Large intestine (tissue), 3 donors: ENCODE measurements at regions not wholly inside any gene's neighbourhood (a gene's known extent, or its start where the extent isn't known, plus 50 kb on each side); places are given as distances from the start of the nearest gene placed in this dataset.
"Not testable (repeated sequence)": the region's sequence is repeated elsewhere in the genome, so short reads cannot be mapped to it uniquely, and the experiment has no call there.

Experiments
- DNase-seq, 2 donors: peaks; one replicate each; pipeline versions ENCODE4 v3.0.0 to v3.0.0-alpha.2; 2013
- H3K27ac ChIP-seq: one replicate; pipeline ENCODE4 v1.5.1; 2013; ENCODE audit warnings: low read length
- H3K27me3 ChIP-seq: 2 replicates; pipeline ENCODE4 v1.6.1; 2013; ENCODE audit warnings: low read length; ENCODE audit not compliant: control insufficient read depth, insufficient read depth
- H3K36me3 ChIP-seq: 2 replicates; pipeline ENCODE4 v1.6.1; 2013; ENCODE audit warnings: low read length; ENCODE audit not compliant: control insufficient read depth, insufficient read depth
- H3K4me1 ChIP-seq: one replicate; pipeline ENCODE4 v1.6.1; 2013; ENCODE audit warnings: low read length; ENCODE audit not compliant: control insufficient read depth, insufficient read depth
- H3K4me3 ChIP-seq: one replicate; pipeline ENCODE4 v1.5.1; 2013; ENCODE audit warnings: low read length
- H3K9me3 ChIP-seq: one replicate; pipeline ENCODE4 v1.6.1; 2013; ENCODE audit warnings: mild to moderate bottlenecking, low read depth, low read length, moderate library complexity; ENCODE audit not compliant: control insufficient read depth
- WGBS: methylation state at CpG from one replicate; pipeline ENCODE4 v1.1.5; 2013; ENCODE audit warnings: low lambda C conversion rate; ENCODE audit not compliant: insufficient coverage; 5-methylcytosine and 5-hydroxymethylcytosine counted together

DNA sequence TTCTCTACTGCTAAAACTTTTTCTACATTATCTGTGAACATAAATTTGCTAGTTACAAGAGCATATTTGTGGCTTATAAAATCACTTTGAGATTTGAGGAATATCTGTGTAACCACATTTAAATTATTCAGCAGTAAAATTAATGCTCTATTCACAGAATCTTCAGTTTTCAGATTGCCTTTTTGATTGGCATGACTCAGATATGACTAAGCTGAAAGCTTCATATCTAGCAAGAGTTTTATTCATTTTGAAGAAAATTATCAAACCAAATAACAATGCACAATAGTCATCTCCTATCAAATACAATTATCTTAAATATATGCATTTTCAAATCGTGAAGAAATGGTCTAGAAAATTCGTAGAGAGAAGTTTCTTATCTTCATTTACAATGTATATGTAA, 1498.2 kb upstream of the B3GALT2 start:
- DNase-seq, result no peak
- H3K4me1 ChIP-seq, result no peaks in the 10 kb centered on the region
- H3K27ac ChIP-seq, result no peak overlapping the region
- WGBS, result 40% methylated on average over 1 of the region's 2 CpGs
- no peak overlapping the region for H3K4me3 ChIP-seq
- H3K36me3 ChIP-seq, result no peaks in the 10 kb centered on the region
- H3K27me3 ChIP-seq, result no peaks in the 10 kb centered on the region
- no peaks in the 10 kb centered on the region for H3K9me3 ChIP-seq

DNA sequence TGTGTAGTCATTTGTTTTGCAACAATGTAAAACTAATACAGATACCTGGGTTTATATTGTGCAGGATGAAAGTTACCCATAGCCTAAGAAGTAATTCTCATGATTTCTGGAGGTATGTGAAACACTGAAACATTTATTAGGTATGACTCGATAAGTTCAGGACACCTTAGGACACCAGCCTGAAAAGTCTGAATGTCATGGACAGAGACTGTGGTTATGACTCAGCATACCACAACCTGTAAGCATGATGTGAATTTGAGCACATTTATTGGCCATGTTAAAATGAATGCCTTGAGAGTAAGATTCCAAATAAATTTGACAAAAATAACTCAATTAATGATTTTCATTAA, 1471.7 kb upstream of the B3GALT2 start:
- H3K36me3 ChIP-seq, result no peaks in the 10 kb centered on the region
- H3K9me3 ChIP-seq, result no peaks in the 10 kb centered on the region
- no peak overlapping the region for H3K27ac ChIP-seq
- no peaks in the 10 kb centered on the region for H3K27me3 ChIP-seq
- no peak overlapping the region for H3K4me3 ChIP-seq
- DNase-seq, result no peak
- WGBS, result no CpG with 5 or more reads among the region's 1 CpG
- H3K4me1 ChIP-seq, result no peaks in the 10 kb centered on the region

GRCh38 chr1:194654956-194655355, 1468.5 kb upstream of the B3GALT2 start:
- Histone ChIP-seq H3K36me3 (no peaks in the 10 kb centered on the region), H3K4me1 (no peaks in the 10 kb centered on the region), H3K27ac (no peak overlapping the region), H3K27me3 (no peaks in the 10 kb centered on the region), H3K4me3 (no peak overlapping the region), H3K9me3 (no peaks in the 10 kb centered on the region)
- 100% methylated on average over 1 of the region's 1 CpG for WGBS
- no peak for DNase-seq

DNA sequence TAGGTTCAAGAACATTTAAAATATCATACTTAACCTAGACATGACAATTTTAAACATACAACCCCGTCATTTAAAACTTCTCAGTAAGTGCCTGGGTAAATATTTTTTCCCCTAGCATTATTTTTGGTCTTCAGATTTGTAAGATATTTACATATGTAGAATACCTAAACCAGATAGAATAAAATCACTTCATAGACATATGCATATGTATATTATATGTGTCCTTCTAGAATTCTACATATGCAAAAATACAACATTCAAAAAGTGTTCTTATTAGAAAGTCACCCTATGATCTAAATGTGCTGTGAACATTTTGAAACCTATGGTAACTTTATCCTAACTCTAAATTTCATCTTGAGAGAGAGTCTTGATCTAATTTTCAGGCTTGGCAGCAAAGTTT, 1467.0 kb upstream of the B3GALT2 start:
- Histone ChIP-seq H3K9me3 (no peaks in the 10 kb centered on the region), H3K27me3 (no peaks in the 10 kb centered on the region), H3K36me3 (no peaks in the 10 kb centered on the region), H3K4me3 (no peak overlapping the region), H3K4me1 (no peaks in the 10 kb centered on the region), H3K27ac (no peak overlapping the region)
- WGBS, result 29% methylated on average over 1 of the region's 1 CpG
- DNase-seq, result no peak

GRCh38 chr1:194647118-194647517, 1460.7 kb upstream of the B3GALT2 start:
- DNase-seq, result no peak
- 100% methylated on average over 1 of the region's 2 CpGs for WGBS

DNA sequence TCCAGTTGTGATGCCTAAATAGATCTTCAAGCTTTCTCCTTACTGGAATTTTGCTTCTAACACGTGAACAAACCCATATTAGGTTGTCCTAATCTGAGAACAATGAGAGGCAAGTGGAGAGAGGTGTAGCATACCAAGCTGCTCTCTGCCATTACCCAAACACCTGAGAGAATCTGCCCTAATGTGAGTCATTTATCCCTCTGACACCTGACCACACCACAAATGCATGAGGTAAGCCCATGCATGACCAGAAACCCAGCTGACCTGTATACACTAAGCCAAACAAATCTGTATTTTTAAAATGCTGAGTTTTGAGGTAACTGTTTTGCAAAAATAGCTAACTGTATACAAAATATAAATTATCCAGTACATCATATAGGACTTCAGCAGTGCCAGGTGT, 1458.1 kb upstream of the B3GALT2 start:
- H3K9me3 ChIP-seq, result no peaks in the 10 kb centered on the region
- no CpG with 5 or more reads among the region's 1 CpG for WGBS
- no peaks in the 10 kb centered on the region for H3K27me3 ChIP-seq
- no peak for DNase-seq
- H3K4me1 ChIP-seq, result no peaks in the 10 kb centered on the region
- no peak overlapping the region for H3K27ac ChIP-seq
- H3K4me3 ChIP-seq, result no peak overlapping the region
- no peaks in the 10 kb centered on the region for H3K36me3 ChIP-seq

More at GRCh38 chr1:194647118-194647517, 1460.7 kb upstream of the B3GALT2 start:
- Histone ChIP-seq H3K27me3 (no peaks in the 10 kb centered on the region), H3K27ac (no peak overlapping the region), H3K36me3 (no peaks in the 10 kb centered on the region), H3K4me3 (no peak overlapping the region), H3K9me3 (no peaks in the 10 kb centered on the region), H3K4me1 (no peaks in the 10 kb centered on the region)

DNA sequence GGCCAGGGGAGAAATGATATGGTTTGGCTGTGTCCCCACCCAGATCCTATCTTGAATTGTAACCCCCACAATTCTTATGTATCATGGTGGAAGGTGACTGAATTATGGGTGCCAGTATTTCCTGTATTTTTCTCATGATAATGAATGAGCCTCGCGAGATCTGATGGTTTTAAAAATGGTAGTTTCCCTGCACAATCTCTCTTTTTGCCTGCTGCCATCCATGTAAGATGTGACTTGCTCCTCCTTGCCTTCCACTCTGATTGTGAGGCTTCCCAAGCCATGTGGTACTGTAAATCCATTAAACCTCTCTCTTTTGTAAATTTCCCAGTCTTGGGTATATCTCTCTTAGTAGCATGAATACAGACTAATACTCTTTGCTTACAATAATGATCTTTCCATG, 1453.9 kb upstream of the B3GALT2 start:
- no peak for DNase-seq

GRCh38 chr1:194629011-194629410, 1442.6 kb upstream of the B3GALT2 start:
- Histone ChIP-seq H3K27ac (no peak overlapping the region), H3K4me3 (no peak overlapping the region), H3K9me3 (no peaks in the 10 kb centered on the region), H3K36me3 (no peaks in the 10 kb centered on the region), H3K4me1 (no peaks in the 10 kb centered on the region), H3K27me3 (no peaks in the 10 kb centered on the region)
- WGBS, result 83% methylated on average over 1 of the region's 2 CpGs
- DNase-seq, result no peak

More for the DNA sequence above, 1453.9 kb upstream of the B3GALT2 start:
- Histone ChIP-seq H3K9me3 (no peaks in the 10 kb centered on the region), H3K4me1 (no peaks in the 10 kb centered on the region), H3K36me3 (no peaks in the 10 kb centered on the region), H3K4me3 (no peak overlapping the region), H3K27ac (no peak overlapping the region), H3K27me3 (no peaks in the 10 kb centered on the region)
- no CpG with 5 or more reads among the region's 2 CpGs for WGBS

- Histone ChIP-seq H3K4me3 (no peak overlapping the region), H3K36me3 (no peaks in the 10 kb centered on the region), H3K4me1 (no peaks in the 10 kb centered on the region), H3K9me3 (no peaks in the 10 kb centered on the region), H3K27ac (no peak overlapping the region), H3K27me3 (no peaks in the 10 kb centered on the region)
- no CpG with 5 or more reads among the region's 4 CpGs for WGBS
- no peak for DNase-seq
These were observed 1438.4 kb upstream of the B3GALT2 start for GRCh38 chr1:194624833-194625232.

DNA sequence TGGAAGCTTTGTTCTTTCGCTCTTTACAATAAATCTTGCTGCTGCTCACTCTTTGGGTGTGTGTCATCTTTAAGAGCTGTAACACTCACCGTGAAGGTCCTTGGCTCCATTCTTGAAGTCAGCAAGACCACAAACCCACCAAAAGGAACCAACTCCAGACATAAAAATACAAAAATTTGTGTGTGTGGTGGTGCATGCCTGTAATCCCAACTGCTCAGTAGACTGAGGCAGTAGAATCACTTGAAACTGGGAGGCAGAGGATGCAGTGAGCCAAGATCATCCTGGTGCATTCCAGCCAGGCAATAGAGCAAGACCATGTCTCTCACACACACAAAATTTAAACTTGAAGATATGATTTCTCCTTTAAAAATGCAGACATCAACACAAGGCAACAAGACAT, 1431.7 kb upstream of the B3GALT2 start:
- Histone ChIP-seq H3K4me3 (no peak overlapping the region), H3K27ac (no peak overlapping the region), H3K9me3 (no peaks in the 10 kb centered on the region), H3K27me3 (no peaks in the 10 kb centered on the region), H3K36me3 (no peaks in the 10 kb centered on the region), H3K4me1 (no peaks in the 10 kb centered on the region)
- WGBS, result 100% methylated on average over 1 of the region's 2 CpGs
- DNase-seq, result no peak

DNA sequence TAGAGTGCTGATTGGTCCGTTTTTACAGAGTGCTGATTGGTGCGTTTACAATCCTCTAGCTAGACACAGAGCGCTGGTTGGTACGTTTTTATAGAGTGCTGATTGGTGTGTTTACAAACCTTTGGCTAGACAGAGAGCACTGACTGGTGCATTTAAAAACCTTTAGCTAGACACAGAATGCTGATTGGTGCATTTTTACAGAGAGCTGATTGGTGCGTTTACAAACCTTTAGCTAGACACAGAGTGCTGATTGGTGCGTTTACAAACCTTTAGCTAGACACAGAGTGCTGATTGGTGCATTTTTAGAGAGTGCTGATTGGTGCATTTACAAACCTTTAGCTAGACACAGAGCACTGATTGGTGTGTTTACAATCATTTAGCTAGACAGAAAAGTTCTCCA, 1430.9 kb upstream of the B3GALT2 start:
- not testable (repeated sequence) for H3K4me3 ChIP-seq, H3K27me3 ChIP-seq, DNase-seq, H3K27ac ChIP-seq, H3K36me3 ChIP-seq, H3K4me1 ChIP-seq, H3K9me3 ChIP-seq
- WGBS, result 100% methylated on average over 2 of the region's 6 CpGs
